ENCODE measurements at regions not wholly inside any gene's neighbourhood (a gene's known extent, or its start where the extent isn't known, plus 50 kb on each side); places are given as distances from the start of the nearest gene placed in this dataset.
"Not testable (repeated sequence)": the region's sequence is repeated elsewhere in the genome, so short reads cannot be mapped to it uniquely, and the experiment has no call there.

DNA sequence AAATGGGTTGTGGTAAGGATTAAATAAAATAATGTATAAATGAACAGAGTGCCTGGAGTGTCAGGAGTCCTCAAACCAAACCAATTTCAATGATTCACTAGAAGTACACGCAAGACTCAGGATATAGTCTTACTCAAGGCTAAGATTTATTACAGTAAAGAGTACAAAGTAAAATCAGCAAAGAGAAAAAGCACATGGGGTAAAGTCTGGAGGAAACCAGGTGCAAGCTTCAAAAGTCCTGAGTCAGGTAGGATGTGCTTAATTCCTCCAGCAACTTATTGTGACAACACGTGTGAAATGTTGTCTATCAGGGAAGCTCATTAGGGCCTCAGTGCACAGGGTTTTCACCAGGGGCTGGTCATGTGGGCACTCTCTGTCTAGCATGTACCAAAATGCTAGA lies 105.8 kb upstream of the NAP1L1 start:
- H3K36me3 Mint-ChIP-seq, result no peaks in the 10 kb centered on the region
- H3K4me1 Mint-ChIP-seq, result no peaks in the 10 kb centered on the region
- ATAC-seq (ENCODE audit: low read depth) (no peak), DNase-seq (ENCODE audit: low spot score in 2 of 2) (no peak)
- H3K27me3 Mint-ChIP-seq, result peaks cover 9% of the 10 kb centered on the region
- no peak overlapping the region for H3K27ac Mint-ChIP-seq
- no peaks in the 10 kb centered on the region for H3K9me3 Mint-ChIP-seq
- no peak overlapping the region for H3K4me3 Mint-ChIP-seq

GRCh38 chr12:76189851-76190250 lies 105.4 kb upstream of the NAP1L1 start:
- no peaks in the 10 kb centered on the region for H3K9me3 Mint-ChIP-seq
- DNase-seq (ENCODE audit: low spot score in 2 of 2), result no peak
- H3K27me3 Mint-ChIP-seq, result peaks cover 7% of the 10 kb centered on the region
- no peak overlapping the region for H3K4me3 Mint-ChIP-seq
- ATAC-seq (ENCODE audit: low read depth), result no peak
- no peaks in the 10 kb centered on the region for H3K36me3 Mint-ChIP-seq
- no peak overlapping the region for H3K27ac Mint-ChIP-seq
- H3K4me1 Mint-ChIP-seq, result no peaks in the 10 kb centered on the region

GRCh38 chr12:76187177-76187576 lies 102.7 kb upstream of the NAP1L1 start:
- peaks cover 6% of the 10 kb centered on the region for H3K27me3 Mint-ChIP-seq
- H3K36me3 Mint-ChIP-seq, result no peaks in the 10 kb centered on the region
- no peaks in the 10 kb centered on the region for H3K4me1 Mint-ChIP-seq
- DNase-seq (ENCODE audit: low spot score in 2 of 2) (no peak), ATAC-seq (ENCODE audit: low read depth) (no peak)
- no peak overlapping the region for H3K4me3 Mint-ChIP-seq
- H3K9me3 Mint-ChIP-seq, result no peaks in the 10 kb centered on the region
- no peak overlapping the region for H3K27ac Mint-ChIP-seq

GRCh38 chr12:76186131-76186906 lies 101.8 kb upstream of the NAP1L1 start:
- H3K4me3 Mint-ChIP-seq, result no peak overlapping the region
- H3K36me3 Mint-ChIP-seq, result no peaks in the 10 kb centered on the region
- peaks cover 6% of the 10 kb centered on the region for H3K27me3 Mint-ChIP-seq
- no peak for DNase-seq (ENCODE audit: low spot score in 2 of 2)
- no peaks in the 10 kb centered on the region for H3K9me3 Mint-ChIP-seq
- no peaks in the 10 kb centered on the region for H3K4me1 Mint-ChIP-seq
- no peak overlapping the region for H3K27ac Mint-ChIP-seq
- ATAC-seq (ENCODE audit: low read depth), result no peak

- no peaks in the 10 kb centered on the region for H3K4me1 Mint-ChIP-seq
- H3K36me3 Mint-ChIP-seq, result no peaks in the 10 kb centered on the region
- DNase-seq (ENCODE audit: low spot score in 2 of 2), result no peak
- H3K27me3 Mint-ChIP-seq, result peaks cover 6% of the 10 kb centered on the region
- no peak for ATAC-seq (ENCODE audit: low read depth)
- no peaks in the 10 kb centered on the region for H3K9me3 Mint-ChIP-seq
- H3K4me3 Mint-ChIP-seq, result no peak overlapping the region
- H3K27ac Mint-ChIP-seq, result no peak overlapping the region
Observed at GRCh38 chr12:76183459-76184186, 99.1 kb upstream of the NAP1L1 start.

- H3K9me3 Mint-ChIP-seq, result no peaks in the 10 kb centered on the region
- no peak overlapping the region for H3K4me3 Mint-ChIP-seq
- H3K4me1 Mint-ChIP-seq, result no peaks in the 10 kb centered on the region
- no peak overlapping the region for H3K27ac Mint-ChIP-seq
- no peak for DNase-seq (ENCODE audit: low spot score in 2 of 2)
- H3K36me3 Mint-ChIP-seq, result no peaks in the 10 kb centered on the region
- no peak for ATAC-seq (ENCODE audit: low read depth)
- no peaks in the 10 kb centered on the region for H3K27me3 Mint-ChIP-seq
Observed at GRCh38 chr12:76180401-76181277, 96.2 kb upstream of the NAP1L1 start.

DNA sequence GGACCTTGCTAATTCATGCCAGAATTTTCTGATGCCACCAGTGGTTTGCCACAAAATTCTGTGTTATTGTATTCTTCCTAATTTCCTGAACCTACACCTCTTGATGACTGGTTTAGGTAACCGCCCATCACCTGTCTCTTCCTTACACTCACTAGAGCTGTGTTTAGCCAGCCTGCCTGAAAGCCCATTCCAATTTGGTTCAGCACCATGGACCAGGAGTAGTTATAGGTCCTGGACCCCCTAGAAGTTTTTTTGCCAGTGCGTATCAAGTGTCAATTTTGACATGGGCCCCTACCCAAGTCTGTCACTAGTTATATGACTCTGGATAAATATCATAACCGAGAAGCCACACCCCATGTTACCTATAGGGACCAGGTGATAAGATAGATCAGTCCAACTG lies 94.0 kb upstream of the NAP1L1 start:
- Mint-ChIP-seq H3K27me3 (no peaks in the 10 kb centered on the region), H3K4me3 (no peak overlapping the region), H3K27ac (no peak overlapping the region), H3K4me1 (peaks cover 2% of the 10 kb centered on the region), H3K9me3 (no peaks in the 10 kb centered on the region), H3K36me3 (no peaks in the 10 kb centered on the region)
- ATAC-seq (ENCODE audit: low read depth), result no peak
- DNase-seq (ENCODE audit: low spot score in 2 of 2), result no peak

GRCh38 chr12:76177821-76178220 lies 93.3 kb upstream of the NAP1L1 start:
- Mint-ChIP-seq H3K27ac (no peak overlapping the region), H3K27me3 (no peaks in the 10 kb centered on the region), H3K4me1 (peaks cover 2% of the 10 kb centered on the region), H3K4me3 (no peak overlapping the region), H3K9me3 (no peaks in the 10 kb centered on the region), H3K36me3 (no peaks in the 10 kb centered on the region)
- ATAC-seq (ENCODE audit: low read depth), result no peak
- no peak for DNase-seq (ENCODE audit: low spot score in 2 of 2)

GRCh38 chr12:76176940-76177339 lies 92.5 kb upstream of the NAP1L1 start:
- Mint-ChIP-seq H3K36me3 (no peaks in the 10 kb centered on the region), H3K27ac (no peak overlapping the region), H3K27me3 (no peaks in the 10 kb centered on the region), H3K9me3 (no peaks in the 10 kb centered on the region), H3K4me1 (peaks cover 8% of the 10 kb centered on the region), H3K4me3 (no peak overlapping the region)
- no peak for DNase-seq (ENCODE audit: low spot score in 2 of 2)
- no peak for ATAC-seq (ENCODE audit: low read depth)

- not testable (repeated sequence) for H3K4me3 Mint-ChIP-seq; H3K36me3 Mint-ChIP-seq; ATAC-seq (ENCODE audit: low read depth); DNase-seq (ENCODE audit: low spot score in 2 of 2); H3K27me3 Mint-ChIP-seq; H3K9me3 Mint-ChIP-seq; H3K27ac Mint-ChIP-seq
- H3K4me1 Mint-ChIP-seq, result peaks cover 11% of the 10 kb centered on the region
Observed at GRCh38 chr12:76175946-76176345, 91.5 kb upstream of the NAP1L1 start.

DNA sequence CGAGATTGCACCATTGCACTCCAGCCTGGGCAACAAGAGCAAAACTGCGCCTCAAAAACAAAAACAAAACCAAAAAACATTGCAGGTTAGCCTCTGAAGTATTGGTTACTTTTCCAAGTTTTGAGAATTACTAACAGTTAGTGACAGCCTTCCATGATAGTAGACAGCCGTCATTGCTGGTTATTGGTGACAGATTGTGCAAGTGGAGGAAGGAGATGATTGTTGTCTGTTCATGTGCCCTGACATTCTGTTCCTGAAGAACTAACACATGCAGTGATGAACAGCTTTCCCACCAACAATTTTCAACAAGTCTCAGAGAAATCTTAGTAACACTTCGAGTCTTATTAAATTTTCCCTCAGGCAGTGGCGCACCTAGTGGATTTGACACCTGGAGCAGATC lies 89.3 kb upstream of the NAP1L1 start:
- Mint-ChIP-seq H3K4me1 (peaks cover 20% of the 10 kb centered on the region), H3K4me3 (no peak overlapping the region), H3K27ac (no peak overlapping the region), H3K27me3 (no peaks in the 10 kb centered on the region), H3K9me3 (no peaks in the 10 kb centered on the region), H3K36me3 (no peaks in the 10 kb centered on the region)
- DNase-seq (ENCODE audit: low spot score in 2 of 2), result no peak
- ATAC-seq (ENCODE audit: low read depth), result no peak

DNA sequence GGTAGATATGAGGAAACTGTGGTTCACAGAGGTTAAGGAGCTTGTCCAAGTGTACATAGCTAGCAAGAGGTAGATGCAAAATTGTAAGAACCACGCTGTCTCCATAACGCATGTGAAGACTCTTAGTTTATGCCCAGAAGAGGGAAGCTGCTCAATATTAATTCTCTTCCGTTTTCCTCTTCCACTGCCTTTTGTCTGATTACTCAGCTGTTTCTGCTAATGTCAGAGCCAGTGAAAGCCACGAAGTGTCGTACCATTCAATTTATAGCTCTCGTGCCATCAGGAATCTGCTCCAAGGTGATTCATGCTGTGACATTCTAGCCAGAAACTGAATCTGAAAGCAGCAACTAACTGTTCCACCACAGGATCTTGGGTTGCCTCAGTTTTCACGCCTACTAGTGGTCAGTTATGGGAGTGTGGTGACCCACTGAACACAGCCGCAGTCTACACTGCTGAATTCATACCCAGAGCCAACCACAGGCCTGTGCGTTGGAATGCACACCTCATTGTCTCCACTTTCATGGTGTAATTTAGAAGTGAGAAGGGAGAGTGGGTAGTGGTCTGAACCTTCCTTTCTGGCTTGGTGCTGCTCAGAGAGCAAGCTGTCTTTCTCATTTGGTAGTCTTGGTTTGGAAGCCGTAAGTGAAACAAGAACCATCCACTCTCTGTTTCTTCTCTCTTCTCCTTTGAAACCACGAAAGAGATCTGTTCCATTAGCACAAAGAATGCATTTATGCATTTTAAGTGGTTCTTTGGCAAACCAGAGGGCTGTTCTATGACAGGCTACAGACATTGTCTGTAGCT lies 74.2 kb upstream of the NAP1L1 start:
- peak; percentile 99 for ATAC-seq (ENCODE audit: low read depth)
- H3K4me3 Mint-ChIP-seq, result peak overlapping the region; percentile 89
- DNase-seq (ENCODE audit: low spot score in 2 of 2), result peak; percentile 64 to 67
- H3K36me3 Mint-ChIP-seq, result no peaks in the 10 kb centered on the region
- H3K9me3 Mint-ChIP-seq, result no peaks in the 10 kb centered on the region
- no peaks in the 10 kb centered on the region for H3K27me3 Mint-ChIP-seq
- H3K27ac Mint-ChIP-seq, result peak overlapping the region; percentile 96
- H3K4me1 Mint-ChIP-seq, result peaks cover 22% of the 10 kb centered on the region

DNA sequence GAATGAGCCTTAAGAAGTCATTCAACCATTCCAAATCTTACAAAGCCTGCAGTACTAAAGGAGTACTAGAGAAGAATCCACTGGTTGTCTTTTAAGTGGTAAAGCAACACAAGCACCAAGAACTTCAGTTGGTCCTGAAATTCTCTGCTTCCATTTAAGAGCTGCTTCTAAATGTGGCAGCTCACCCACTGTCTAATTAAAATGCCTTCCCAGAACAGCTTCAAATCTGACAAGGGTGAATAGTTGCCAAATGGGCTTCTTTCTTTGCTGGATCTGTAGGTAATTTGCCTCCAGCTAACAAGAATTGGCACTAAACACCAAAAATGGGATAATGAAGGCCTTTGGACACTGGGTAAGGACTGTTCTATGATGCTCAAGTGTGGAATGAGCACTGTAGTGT lies 72.2 kb upstream of the NAP1L1 start:
- Mint-ChIP-seq H3K27me3 (no peaks in the 10 kb centered on the region), H3K4me3 (no peak overlapping the region), H3K36me3 (no peaks in the 10 kb centered on the region), H3K9me3 (no peaks in the 10 kb centered on the region), H3K27ac (peak overlapping the region; percentile 8), H3K4me1 (peaks cover 29% of the 10 kb centered on the region)
- ATAC-seq (ENCODE audit: low read depth) (no peak), DNase-seq (ENCODE audit: low spot score in 2 of 2) (no peak)
